GM12892 (cell line): ENCODE measurements at regions not wholly inside any gene's neighbourhood (a gene's known extent, or its start where the extent isn't known, plus 50 kb on each side); places are given as distances from the start of the nearest gene placed in this dataset.

ENCODE experiments used
- POLR2A ChIP-seq: IDR thresholded peaks from 2 replicates; pipeline ENCODE4 v1.6.1; 2011; ENCODE audit warnings: low read depth, low read length, control low read depth
- POLR2AphosphoS5 ChIP-seq: IDR thresholded peaks from 2 replicates; pipeline ENCODE4 v1.6.1; 2011; ENCODE audit warnings: low read depth, low read length, control low read depth

DNA sequence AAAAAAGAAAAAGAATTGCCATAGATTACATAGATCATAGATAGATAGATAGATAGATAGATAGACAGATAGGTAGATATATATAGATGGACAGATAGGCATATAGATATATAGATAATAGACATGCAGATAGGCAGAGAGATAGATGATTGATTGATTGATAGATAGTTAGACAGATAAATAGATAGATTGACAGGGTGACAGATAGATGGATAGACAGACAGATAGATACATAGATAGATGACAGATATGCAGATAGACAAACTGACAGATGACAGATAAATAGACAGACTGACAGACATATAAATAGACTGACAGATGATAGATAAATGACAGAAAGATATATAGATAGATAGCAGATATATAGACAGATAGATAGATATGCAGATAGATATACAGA is 474.0 kb downstream of the IRS2 start:
- TF ChIP-seq POLR2A (no peak), POLR2AphosphoS5 (no peak)
